IPS-18a (cell line): ENCODE measurements at regions not wholly inside any gene's neighbourhood (a gene's known extent, or its start where the extent isn't known, plus 50 kb on each side); places are given as distances from the start of the nearest gene placed in this dataset.

ENCODE experiments used
- H3K27ac ChIP-seq: one replicate; pipeline ENCODE4 v1.5.1; 2013; ENCODE audit warnings: low read length
- H3K27me3 ChIP-seq: one replicate; pipeline ENCODE4 v1.6.1; 2013; ENCODE audit warnings: mild to moderate bottlenecking, low read length; ENCODE audit not compliant: control insufficient read depth, insufficient read depth
- H3K36me3 ChIP-seq: one replicate; pipeline ENCODE4 v1.6.1; 2013; ENCODE audit warnings: low read depth, low read length; ENCODE audit not compliant: control insufficient read depth
- H3K4me1 ChIP-seq: one replicate; pipeline ENCODE4 v1.6.1; 2013; ENCODE audit warnings: low read depth, low read length; ENCODE audit not compliant: control insufficient read depth
- H3K4me3 ChIP-seq: one replicate; pipeline ENCODE4 v1.5.1; 2013; ENCODE audit warnings: low read length
- H3K9ac ChIP-seq: one replicate; pipeline ENCODE4 v1.6.1; 2013; ENCODE audit warnings: mild to moderate bottlenecking, low read length, moderate library complexity
- H3K9me3 ChIP-seq: one replicate; pipeline ENCODE4 v1.6.1; 2013; ENCODE audit warnings: low read depth, low read length; ENCODE audit not compliant: control insufficient read depth

GRCh38 chr4:152209772-152210493 lies 326.0 kb downstream of the FBXW7 start:
- Histone ChIP-seq H3K4me3 (no peak overlapping the region), H3K36me3 (no peaks in the 10 kb centered on the region), H3K4me1 (peaks cover 5% of the 10 kb centered on the region), H3K9ac (no peak overlapping the region), H3K27me3 (no peaks in the 10 kb centered on the region), H3K27ac (no peak overlapping the region), H3K9me3 (no peaks in the 10 kb centered on the region)

GRCh38 chr4:152207378-152207720 lies 328.5 kb downstream of the FBXW7 start:
- Histone ChIP-seq H3K27ac (no peak overlapping the region), H3K9ac (no peak overlapping the region), H3K27me3 (no peaks in the 10 kb centered on the region), H3K36me3 (no peaks in the 10 kb centered on the region), H3K9me3 (no peaks in the 10 kb centered on the region), H3K4me3 (no peak overlapping the region), H3K4me1 (peaks cover 5% of the 10 kb centered on the region)

- Histone ChIP-seq H3K27me3 (no peaks in the 10 kb centered on the region), H3K4me3 (no peak overlapping the region), H3K4me1 (peaks cover 5% of the 10 kb centered on the region), H3K36me3 (no peaks in the 10 kb centered on the region), H3K27ac (no peak overlapping the region), H3K9ac (no peak overlapping the region), H3K9me3 (no peaks in the 10 kb centered on the region)
Measured at GRCh38 chr4:152206646-152207377, 329.1 kb downstream of the FBXW7 start.

- Histone ChIP-seq H3K4me1 (peaks cover 5% of the 10 kb centered on the region), H3K36me3 (no peaks in the 10 kb centered on the region), H3K9ac (no peak overlapping the region), H3K4me3 (no peak overlapping the region), H3K9me3 (no peaks in the 10 kb centered on the region), H3K27ac (no peak overlapping the region), H3K27me3 (no peaks in the 10 kb centered on the region)
Measured at GRCh38 chr4:152206185-152206584, 329.7 kb downstream of the FBXW7 start.

GRCh38 chr4:152202415-152202814 lies 333.5 kb downstream of the FBXW7 start:
- H3K27me3 ChIP-seq, result no peaks in the 10 kb centered on the region
- peaks cover 5% of the 10 kb centered on the region for H3K4me1 ChIP-seq
- H3K36me3 ChIP-seq, result no peaks in the 10 kb centered on the region
- no peak overlapping the region for H3K27ac ChIP-seq
- no peak overlapping the region for H3K9ac ChIP-seq
- H3K9me3 ChIP-seq, result no peaks in the 10 kb centered on the region
- H3K4me3 ChIP-seq, result no peak overlapping the region

GRCh38 chr4:152200511-152201333 lies 335.2 kb downstream of the FBXW7 start:
- Histone ChIP-seq H3K4me1 (no peaks in the 10 kb centered on the region), H3K4me3 (no peak overlapping the region), H3K9me3 (no peaks in the 10 kb centered on the region), H3K27me3 (no peaks in the 10 kb centered on the region), H3K9ac (no peak overlapping the region), H3K27ac (no peak overlapping the region), H3K36me3 (no peaks in the 10 kb centered on the region)

GRCh38 chr4:152197211-152197610 lies 338.7 kb downstream of the FBXW7 start:
- Histone ChIP-seq H3K27ac (no peak overlapping the region), H3K9ac (no peak overlapping the region)

GRCh38 chr4:152195888-152196287 lies 340.0 kb downstream of the FBXW7 start:
- H3K36me3 ChIP-seq, result no peaks in the 10 kb centered on the region
- no peak overlapping the region for H3K4me3 ChIP-seq
- no peaks in the 10 kb centered on the region for H3K9me3 ChIP-seq
- no peak overlapping the region for H3K27ac ChIP-seq
- no peaks in the 10 kb centered on the region for H3K4me1 ChIP-seq
- no peaks in the 10 kb centered on the region for H3K27me3 ChIP-seq
- H3K9ac ChIP-seq, result no peak overlapping the region

More at GRCh38 chr4:152197211-152197610, 338.7 kb downstream of the FBXW7 start:
- Histone ChIP-seq H3K27me3 (no peaks in the 10 kb centered on the region), H3K4me3 (no peak overlapping the region), H3K9me3 (no peaks in the 10 kb centered on the region), H3K4me1 (no peaks in the 10 kb centered on the region), H3K36me3 (no peaks in the 10 kb centered on the region)

GRCh38 chr4:152193059-152193458 lies 342.8 kb downstream of the FBXW7 start:
- no peaks in the 10 kb centered on the region for H3K36me3 ChIP-seq
- no peaks in the 10 kb centered on the region for H3K4me1 ChIP-seq
- H3K9me3 ChIP-seq, result no peaks in the 10 kb centered on the region
- no peak overlapping the region for H3K9ac ChIP-seq
- no peak overlapping the region for H3K27ac ChIP-seq
- H3K4me3 ChIP-seq, result no peak overlapping the region
- H3K27me3 ChIP-seq, result no peaks in the 10 kb centered on the region

GRCh38 chr4:152190907-152191306 lies 345.0 kb downstream of the FBXW7 start:
- no peak overlapping the region for H3K27ac ChIP-seq
- H3K4me3 ChIP-seq, result no peak overlapping the region
- no peaks in the 10 kb centered on the region for H3K36me3 ChIP-seq
- no peaks in the 10 kb centered on the region for H3K4me1 ChIP-seq
- no peaks in the 10 kb centered on the region for H3K9me3 ChIP-seq
- no peaks in the 10 kb centered on the region for H3K27me3 ChIP-seq
- no peak overlapping the region for H3K9ac ChIP-seq

GRCh38 chr4:152189451-152190179 lies 346.3 kb downstream of the FBXW7 start:
- H3K4me1 ChIP-seq, result no peaks in the 10 kb centered on the region
- H3K4me3 ChIP-seq, result no peak overlapping the region
- no peaks in the 10 kb centered on the region for H3K36me3 ChIP-seq
- no peak overlapping the region for H3K9ac ChIP-seq
- H3K27me3 ChIP-seq, result no peaks in the 10 kb centered on the region
- H3K9me3 ChIP-seq, result no peaks in the 10 kb centered on the region
- no peak overlapping the region for H3K27ac ChIP-seq
